ENCODE measurements at regions not wholly inside any gene's neighbourhood (a gene's known extent, or its start where the extent isn't known, plus 50 kb on each side); places are given as distances from the start of the nearest gene placed in this dataset.

GRCh38 chr20:4329232-4329631 is 80.1 kb upstream of the ADRA1D start:
- H3K4me3 ChIP-seq: no peak overlapping the region
- H3K27ac ChIP-seq: no peak overlapping the region
- DNase-seq: no peak
- no peaks in the 10 kb centered on the region for H3K4me1 ChIP-seq
- in situ Hi-C loops (cut with MboI; ENCODE audit: low sequenced_read_pairs in 4 of 4) (no loop called here), intact Hi-C loops (cut with DNase I; ENCODE audit: low total_unique reads) (no loop called here)
- H3K36me3 ChIP-seq: no peaks in the 10 kb centered on the region
- ATAC-seq: no peak
- TF ChIP-seq CTCF (IDR thresholded peaks at IDR 0.05 in 4 of 5, conservative IDR thresholded peaks at IDR 0.05 in 1 of 5) (no peak), POLR2A (IDR thresholded peaks at IDR 0.05) (no peak)
- no peaks in the 10 kb centered on the region for H3K27me3 ChIP-seq
- H3K9me3 ChIP-seq: no peaks in the 10 kb centered on the region

- Histone ChIP-seq H3K9me3 (no peaks in the 10 kb centered on the region), H3K36me3 (no peaks in the 10 kb centered on the region), H3K4me1 (no peaks in the 10 kb centered on the region), H3K27me3 (no peaks in the 10 kb centered on the region), H3K4me3 (no peak overlapping the region), H3K27ac (no peak overlapping the region)
- ATAC-seq (no peak), DNase-seq (no peak)
- TF ChIP-seq POLR2A (IDR thresholded peaks at IDR 0.05) (no peak), CTCF (IDR thresholded peaks at IDR 0.05 in 4 of 5, conservative IDR thresholded peaks at IDR 0.05 in 1 of 5) (no peak)
- intact Hi-C loops (cut with DNase I; ENCODE audit: low total_unique reads) (no loop called here), in situ Hi-C loops (cut with MboI; ENCODE audit: low sequenced_read_pairs in 4 of 4) (no loop called here)
Observed at GRCh38 chr20:4328541-4328940, 79.5 kb upstream of the ADRA1D start.

GRCh38 chr20:4327956-4328355 is 78.9 kb upstream of the ADRA1D start:
- TF ChIP-seq CTCF (IDR thresholded peaks at IDR 0.05 in 4 of 5, conservative IDR thresholded peaks at IDR 0.05 in 1 of 5) (no peak), POLR2A (IDR thresholded peaks at IDR 0.05) (no peak)
- Histone ChIP-seq H3K9me3 (no peaks in the 10 kb centered on the region), H3K4me3 (no peak overlapping the region), H3K36me3 (no peaks in the 10 kb centered on the region), H3K27ac (no peak overlapping the region), H3K27me3 (no peaks in the 10 kb centered on the region), H3K4me1 (no peaks in the 10 kb centered on the region)
- DNase-seq (no peak), ATAC-seq (no peak)
- intact Hi-C loops (cut with DNase I; ENCODE audit: low total_unique reads) (no loop called here), in situ Hi-C loops (cut with MboI; ENCODE audit: low sequenced_read_pairs in 4 of 4) (no loop called here)

GRCh38 chr20:4326195-4327065 is 77.3 kb upstream of the ADRA1D start:
- intact Hi-C loops (cut with DNase I; ENCODE audit: low total_unique reads): no loop called here
- in situ Hi-C loops (cut with MboI; ENCODE audit: low sequenced_read_pairs in 4 of 4): no loop called here
- peak overlapping the region in 1 of 4 donors; percentile 53 for H3K27ac ChIP-seq

More at GRCh38 chr20:4326195-4327065, 77.3 kb upstream of the ADRA1D start:
- DNase-seq (no peak), ATAC-seq (no peak)
- no peak for TF ChIP-seq POLR2A (IDR thresholded peaks at IDR 0.05)
- TF ChIP-seq CTCF (IDR thresholded peaks at IDR 0.05 in 4 of 5, conservative IDR thresholded peaks at IDR 0.05 in 1 of 5): no peak
- Histone ChIP-seq H3K36me3 (no peaks in the 10 kb centered on the region), H3K4me1 (no peaks in the 10 kb centered on the region), H3K4me3 (no peak overlapping the region), H3K9me3 (no peaks in the 10 kb centered on the region), H3K27me3 (no peaks in the 10 kb centered on the region)

Data from gastrocnemius medialis (tissue), 4 donors.